ENCODE measurements at regions not wholly inside any gene's neighbourhood (a gene's known extent, or its start where the extent isn't known, plus 50 kb on each side); places are given as distances from the start of the nearest gene placed in this dataset.

GRCh38 chr3:18643281-18643680 lies 218.1 kb upstream of the SATB1 start:
- Histone ChIP-seq H3K4me3 (replicated peaks in 1 of 3; ENCODE audit: low read depth in 2 of 3, low read length in 3 of 3) (no peak overlapping the region), H3K4me1 (ENCODE audit: control insufficient read depth in 1 of 2, insufficient read depth in 2 of 2, low read length in 2 of 2) (no peaks in the 10 kb centered on the region), H3K9me3 (replicated peaks in 1 of 2; ENCODE audit: control insufficient read depth in 1 of 2, insufficient read depth in 1 of 2, low read length in 2 of 2) (no peaks in the 10 kb centered on the region), H3K79me2 (ENCODE audit: insufficient read depth, low read length) (no peaks in the 10 kb centered on the region), H3K36me3 (replicated peaks in 1 of 2; ENCODE audit: control insufficient read depth in 1 of 2, insufficient read depth in 2 of 2, low read length in 2 of 2) (no peaks in the 10 kb centered on the region), H3K9ac (ENCODE audit: insufficient read depth, low read length, poor library complexity, severe bottlenecking) (no peak overlapping the region), H3K27ac (ENCODE audit: low read depth in 1 of 2, low read length in 2 of 2) (no peak overlapping the region), H4K20me1 (ENCODE audit: insufficient read depth, low read length) (no peaks in the 10 kb centered on the region), H2AFZ (ENCODE audit: insufficient read depth, low read depth, low read length, poor library complexity, severe bottlenecking) (no peak overlapping the region), H3K27me3 (ENCODE audit: control insufficient read depth in 2 of 2, insufficient read depth in 2 of 2, low read length in 2 of 2) (no peaks in the 10 kb centered on the region), H3K4me2 (replicated peaks; ENCODE audit: extremely low read depth, low read length, poor library complexity, severe bottlenecking) (no peak overlapping the region)
- TF ChIP-seq CTCF (IDR thresholded peaks at IDR 0.05): no peak
- Mint-ChIP-seq H3K27ac (no peak overlapping the region), H3K27me3 (ENCODE audit: low read depth in 3 of 3) (peaks cover 0 to 2% (median 0%) of the 10 kb centered on the region in 3 donors), H3K36me3 (no peaks in the 10 kb centered on the region), H3K4me3 (no peak overlapping the region), H3K4me1 (no peaks in the 10 kb centered on the region), H3K9me3 (peaks cover 0 to 3% (median 2%) of the 10 kb centered on the region in 7 donors)
- intact Hi-C loops (cut with micrococcal nuclease): no loop called here
- WGBS (ENCODE audit: insufficient coverage): 83% methylated on average over 1 of the region's 3 CpGs
- DNase-seq: no peak

GRCh38 chr3:18641916-18642315 lies 216.8 kb upstream of the SATB1 start:
- Histone ChIP-seq H3K9ac (ENCODE audit: insufficient read depth, low read length, poor library complexity, severe bottlenecking) (no peak overlapping the region), H3K79me2 (ENCODE audit: insufficient read depth, low read length) (no peaks in the 10 kb centered on the region), H3K4me2 (replicated peaks; ENCODE audit: extremely low read depth, low read length, poor library complexity, severe bottlenecking) (no peak overlapping the region), H3K4me1 (ENCODE audit: control insufficient read depth in 1 of 2, insufficient read depth in 2 of 2, low read length in 2 of 2) (no peaks in the 10 kb centered on the region), H3K27ac (ENCODE audit: low read depth in 1 of 2, low read length in 2 of 2) (no peak overlapping the region), H3K9me3 (replicated peaks in 1 of 2; ENCODE audit: control insufficient read depth in 1 of 2, insufficient read depth in 1 of 2, low read length in 2 of 2) (no peaks in the 10 kb centered on the region), H2AFZ (ENCODE audit: insufficient read depth, low read depth, low read length, poor library complexity, severe bottlenecking) (no peak overlapping the region), H3K36me3 (replicated peaks in 1 of 2; ENCODE audit: control insufficient read depth in 1 of 2, insufficient read depth in 2 of 2, low read length in 2 of 2) (no peaks in the 10 kb centered on the region), H3K27me3 (ENCODE audit: control insufficient read depth in 2 of 2, insufficient read depth in 2 of 2, low read length in 2 of 2) (no peaks in the 10 kb centered on the region), H3K4me3 (replicated peaks in 1 of 3; ENCODE audit: low read depth in 2 of 3, low read length in 3 of 3) (no peak overlapping the region), H4K20me1 (ENCODE audit: insufficient read depth, low read length) (no peaks in the 10 kb centered on the region)
- Mint-ChIP-seq H3K27me3 (ENCODE audit: low read depth in 3 of 3) (no peaks in the 10 kb centered on the region), H3K27ac (no peak overlapping the region), H3K4me1 (no peaks in the 10 kb centered on the region), H3K36me3 (no peaks in the 10 kb centered on the region), H3K9me3 (peaks cover 0 to 3% (median 2%) of the 10 kb centered on the region in 7 donors), H3K4me3 (no peak overlapping the region)
- WGBS (ENCODE audit: insufficient coverage): no CpG with 5 or more reads among the region's 3 CpGs
- no peak for TF ChIP-seq CTCF (IDR thresholded peaks at IDR 0.05)
- intact Hi-C loops (cut with micrococcal nuclease): no loop called here
- DNase-seq: no peak
